MG63 (cell line): ENCODE measurements at regions not wholly inside any gene's neighbourhood (a gene's known extent, or its start where the extent isn't known, plus 50 kb on each side); places are given as distances from the start of the nearest gene placed in this dataset.

ENCODE experiments used
- DNase-seq: peaks from one replicate; pipeline ENCODE4 v3.0.0-alpha.2; 2020
- H3K27me3 ChIP-seq: fragments of 250-450 bp; sonication (Bioruptor Pico); 2 replicates; pipeline ENCODE4 v1.5.1; 2020; ENCODE audit warnings: mild to moderate bottlenecking, moderate library complexity
- H3K36me3 ChIP-seq: fragments of 250-450 bp; sonication (Bioruptor Pico); 2 replicates; pipeline ENCODE4 v1.5.1; 2020; ENCODE audit warnings: mild to moderate bottlenecking, moderate library complexity
- H3K4me3 ChIP-seq: fragments of 250-450 bp; sonication (Bioruptor Pico); 2 replicates; pipeline ENCODE4 v1.5.1; 2020; ENCODE audit warnings: mild to moderate bottlenecking, moderate library complexity
- H3K9me3 ChIP-seq: fragments of 250-450 bp; sonication (Bioruptor Pico); 2 replicates; pipeline ENCODE4 v1.5.1; 2020; ENCODE audit warnings: mild to moderate bottlenecking, moderate library complexity

DNA sequence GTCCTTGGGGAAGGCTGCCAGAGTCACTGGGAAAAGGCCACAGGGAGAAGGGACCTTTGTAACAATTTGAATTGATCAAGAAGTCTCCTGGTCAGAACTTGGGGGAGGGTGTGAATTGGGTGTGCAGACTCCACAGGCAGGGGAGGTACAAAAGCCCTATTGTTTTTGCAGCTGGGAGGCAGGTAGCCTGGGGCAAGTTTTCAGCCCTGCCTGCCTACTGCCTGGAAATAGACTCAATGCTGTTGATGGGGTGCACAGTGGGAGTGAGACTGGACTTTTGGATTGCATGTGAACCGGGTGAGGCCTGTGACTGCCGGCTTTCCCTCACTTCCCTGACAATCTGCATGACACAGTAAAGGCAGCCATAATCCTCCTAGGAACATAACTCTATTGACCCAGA, 947.0 kb downstream of the REEP3 start:
- Histone ChIP-seq H3K9me3 (no peaks in the 10 kb centered on the region), H3K27me3 (no peaks in the 10 kb centered on the region), H3K36me3 (no peaks in the 10 kb centered on the region), H3K4me3 (no peak overlapping the region)
- no peak for DNase-seq

DNA sequence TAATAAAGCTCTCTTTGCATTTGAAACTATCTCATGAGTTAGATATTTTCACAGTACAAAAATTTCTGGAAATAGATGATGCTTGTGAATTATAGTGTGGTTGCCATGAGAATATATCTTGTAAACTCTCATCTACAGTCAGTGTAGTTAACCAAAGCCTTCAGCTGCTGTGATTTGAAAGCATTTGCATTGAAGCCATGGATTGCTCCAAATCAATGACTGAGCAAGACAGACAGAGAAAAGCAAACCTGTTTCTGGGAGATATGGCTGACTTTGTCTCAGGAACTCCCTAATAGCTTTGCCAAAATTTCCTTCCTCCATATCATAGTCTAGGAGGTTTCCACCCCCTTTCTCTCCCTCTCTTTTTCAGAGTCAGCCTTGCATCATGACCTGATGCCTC, 955.3 kb downstream of the REEP3 start:
- no peaks in the 10 kb centered on the region for H3K9me3 ChIP-seq
- DNase-seq = no peak
- H3K36me3 ChIP-seq = no peaks in the 10 kb centered on the region
- H3K4me3 ChIP-seq = no peak overlapping the region
- no peaks in the 10 kb centered on the region for H3K27me3 ChIP-seq

DNA sequence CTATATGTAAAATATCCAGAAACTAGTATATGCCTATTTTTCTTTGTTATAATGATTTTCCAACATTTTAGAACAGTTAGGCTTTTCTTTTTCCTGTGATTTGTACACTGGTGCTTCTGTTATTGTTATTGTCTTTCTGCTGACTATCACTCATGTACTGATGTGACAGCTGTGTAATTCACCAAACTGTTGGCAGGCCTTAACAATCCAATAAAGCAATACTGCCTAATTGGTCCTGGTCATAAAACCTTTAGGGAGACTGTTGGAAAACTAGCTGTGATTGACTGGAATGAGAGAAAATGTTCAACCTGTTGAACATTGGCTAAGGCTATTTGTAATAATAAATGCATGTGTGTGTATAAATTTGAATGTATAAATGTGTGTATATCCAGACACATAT, 956.6 kb downstream of the REEP3 start:
- no peaks in the 10 kb centered on the region for H3K9me3 ChIP-seq
- H3K27me3 ChIP-seq = no peaks in the 10 kb centered on the region
- no peaks in the 10 kb centered on the region for H3K36me3 ChIP-seq
- no peak for DNase-seq
- H3K4me3 ChIP-seq = no peak overlapping the region

DNA sequence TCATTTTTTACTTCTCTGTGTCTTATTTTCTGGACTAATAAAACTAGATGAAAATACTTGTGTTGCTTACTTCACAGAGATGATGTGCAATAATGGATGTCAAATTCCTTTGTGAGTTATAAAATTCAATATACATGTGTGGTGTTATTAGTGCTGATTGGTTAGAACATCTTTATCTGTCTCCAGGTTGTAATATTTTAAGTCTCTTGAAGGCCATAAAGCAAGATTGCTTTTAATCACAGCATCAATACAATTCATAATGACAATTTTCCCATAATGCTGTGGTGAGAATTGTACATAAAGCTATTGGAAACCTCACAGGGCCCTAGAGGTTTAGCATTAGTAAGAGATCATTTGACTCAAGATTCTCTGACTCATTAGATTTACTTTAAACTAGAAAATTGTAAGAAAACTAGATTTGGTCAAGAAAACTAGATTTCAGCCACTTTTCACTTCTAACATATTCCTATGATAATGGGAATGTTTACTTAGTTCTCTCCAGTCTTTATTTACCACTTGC, 963.7 kb downstream of the REEP3 start:
- no peaks in the 10 kb centered on the region for H3K9me3 ChIP-seq
- DNase-seq = no peak
- H3K27me3 ChIP-seq = no peaks in the 10 kb centered on the region
- H3K4me3 ChIP-seq = no peak overlapping the region
- no peaks in the 10 kb centered on the region for H3K36me3 ChIP-seq

DNA sequence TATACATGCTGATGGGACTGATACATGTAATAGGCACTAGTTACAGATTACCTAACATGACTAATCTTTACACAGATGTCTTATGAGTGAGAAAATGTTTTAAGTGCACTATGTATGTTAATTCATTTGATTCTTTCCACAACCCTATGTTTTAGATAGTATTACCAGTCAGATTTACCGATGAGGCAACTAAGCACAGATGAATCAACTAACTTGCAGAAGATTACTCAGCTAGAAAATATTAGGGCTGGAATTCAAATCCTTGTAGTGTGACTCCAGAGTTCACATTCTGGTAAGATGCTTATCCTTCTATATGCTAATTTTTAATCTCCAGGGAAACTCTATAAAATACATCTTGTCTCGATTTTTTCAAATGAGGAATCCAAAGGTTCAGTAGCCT, 964.9 kb downstream of the REEP3 start:
- Histone ChIP-seq H3K9me3 (no peaks in the 10 kb centered on the region), H3K36me3 (no peaks in the 10 kb centered on the region), H3K27me3 (no peaks in the 10 kb centered on the region), H3K4me3 (no peak overlapping the region)
- no peak for DNase-seq

DNA sequence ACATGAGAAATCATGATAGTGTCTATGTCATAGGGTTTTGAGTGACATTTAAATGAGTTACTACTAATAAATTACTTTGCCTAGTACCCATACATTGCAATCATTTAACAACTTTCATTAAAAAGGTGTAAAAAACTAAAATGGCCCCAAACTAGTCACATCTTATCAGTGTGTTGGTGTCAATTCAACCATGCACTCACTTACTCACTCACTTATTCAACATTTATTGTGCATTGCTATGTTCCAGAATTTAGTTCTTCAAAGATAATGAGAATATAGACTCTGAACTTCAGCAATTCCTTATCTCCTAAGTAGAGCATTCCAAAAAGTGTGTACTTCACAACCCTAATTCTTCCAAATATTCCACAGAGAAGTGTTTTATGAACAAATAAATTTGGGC, 965.7 kb downstream of the REEP3 start:
- Histone ChIP-seq H3K27me3 (no peaks in the 10 kb centered on the region), H3K9me3 (no peaks in the 10 kb centered on the region), H3K36me3 (no peaks in the 10 kb centered on the region), H3K4me3 (no peak overlapping the region)
- no peak for DNase-seq

DNA sequence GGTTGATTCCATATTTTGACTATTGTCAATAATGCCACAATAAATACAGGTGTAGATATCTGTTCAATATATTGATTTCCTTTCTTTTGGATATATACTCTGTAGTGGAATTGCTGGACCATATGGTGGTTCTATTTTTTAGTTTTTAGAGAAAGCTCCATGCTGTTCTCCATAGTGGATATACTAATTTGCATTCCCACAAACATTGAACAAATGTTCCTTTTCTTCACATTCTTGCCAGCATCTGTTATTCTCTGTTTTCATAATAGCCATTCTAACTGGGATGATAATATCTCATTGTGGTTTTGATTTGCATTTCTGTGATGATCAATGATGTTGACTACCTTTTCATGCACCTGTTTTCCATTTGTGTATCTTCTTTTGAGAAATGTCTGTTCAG, 973.7 kb downstream of the REEP3 start:
- H3K36me3 ChIP-seq = no peaks in the 10 kb centered on the region
- no peak for DNase-seq

DNA sequence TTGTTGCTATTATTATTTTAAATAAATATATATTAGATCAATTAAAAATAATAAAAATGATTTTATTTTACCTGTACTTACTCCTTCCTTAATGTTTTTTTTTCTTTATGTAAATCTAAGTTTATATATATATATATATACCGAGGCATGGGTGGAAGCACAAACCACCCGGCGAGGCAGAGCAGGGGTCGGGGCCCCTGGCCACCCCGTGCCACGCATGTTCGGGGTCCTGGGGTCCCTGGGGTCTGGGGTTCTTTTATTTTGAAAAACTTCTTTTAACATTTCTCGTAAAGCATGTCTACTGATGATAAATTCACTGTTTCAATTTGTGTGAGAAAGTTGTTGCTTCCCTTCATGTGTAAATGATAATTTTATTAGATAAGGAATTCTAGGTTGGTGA, 976.1 kb downstream of the REEP3 start:
- Histone ChIP-seq H3K27me3 (no peaks in the 10 kb centered on the region), H3K4me3 (no peak overlapping the region), H3K36me3 (no peaks in the 10 kb centered on the region)

More for the DNA sequence above, 973.7 kb downstream of the REEP3 start:
- Histone ChIP-seq H3K4me3 (no peak overlapping the region), H3K9me3 (no peaks in the 10 kb centered on the region), H3K27me3 (no peaks in the 10 kb centered on the region)

DNA sequence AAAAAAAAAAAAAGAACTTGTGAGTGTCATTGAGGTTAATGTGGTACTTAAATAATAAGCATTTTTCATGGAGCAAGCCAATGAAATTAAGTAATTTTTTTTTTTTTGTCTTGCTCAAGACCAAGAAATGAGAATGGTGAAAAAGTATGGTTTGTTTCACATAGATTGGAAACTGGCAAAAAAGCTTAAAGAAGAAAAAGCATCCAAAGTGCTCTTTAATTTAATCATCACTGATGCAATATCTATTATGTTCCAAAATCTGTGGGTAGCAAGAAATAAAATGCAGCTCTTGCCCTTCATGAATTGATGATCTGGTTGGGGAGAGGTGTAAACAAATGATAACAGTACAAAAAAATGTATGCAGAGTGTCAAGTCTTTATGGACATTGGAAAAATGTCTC, 980.6 kb downstream of the REEP3 start:
- no peaks in the 10 kb centered on the region for H3K9me3 ChIP-seq
- H3K27me3 ChIP-seq = no peaks in the 10 kb centered on the region; the same call in 1 of the 2 replicates

More for the DNA sequence above, 976.1 kb downstream of the REEP3 start:
- H3K9me3 ChIP-seq = no peaks in the 10 kb centered on the region
- DNase-seq = no peak

DNA sequence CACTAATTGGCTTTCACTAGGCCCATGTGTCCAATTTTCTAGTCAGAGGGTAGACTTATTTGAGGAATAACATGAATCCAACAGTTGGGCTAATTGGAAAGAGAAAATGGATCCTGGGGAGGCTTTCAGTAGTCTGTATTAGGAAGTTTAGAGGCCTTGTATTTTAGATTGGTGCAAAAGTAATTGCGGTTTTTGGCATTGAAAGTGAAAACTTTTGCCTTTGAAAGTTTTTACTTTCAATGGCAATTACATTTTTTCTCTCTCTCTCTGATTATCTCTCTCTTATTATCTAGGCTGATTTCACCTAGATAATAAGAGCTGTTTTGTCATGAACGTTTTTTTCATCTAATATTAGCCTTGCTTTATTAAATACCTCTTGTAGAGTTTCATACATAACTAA, 981.7 kb downstream of the REEP3 start:
- H3K27me3 ChIP-seq = no peaks in the 10 kb centered on the region; the same call in 1 of the 2 replicates
- no peak overlapping the region for H3K4me3 ChIP-seq
- no peaks in the 10 kb centered on the region for H3K9me3 ChIP-seq
- DNase-seq = no peak
- H3K36me3 ChIP-seq = no peaks in the 10 kb centered on the region

More for the DNA sequence above, 980.6 kb downstream of the REEP3 start:
- DNase-seq = no peak
- Histone ChIP-seq H3K4me3 (no peak overlapping the region), H3K36me3 (no peaks in the 10 kb centered on the region)

DNA sequence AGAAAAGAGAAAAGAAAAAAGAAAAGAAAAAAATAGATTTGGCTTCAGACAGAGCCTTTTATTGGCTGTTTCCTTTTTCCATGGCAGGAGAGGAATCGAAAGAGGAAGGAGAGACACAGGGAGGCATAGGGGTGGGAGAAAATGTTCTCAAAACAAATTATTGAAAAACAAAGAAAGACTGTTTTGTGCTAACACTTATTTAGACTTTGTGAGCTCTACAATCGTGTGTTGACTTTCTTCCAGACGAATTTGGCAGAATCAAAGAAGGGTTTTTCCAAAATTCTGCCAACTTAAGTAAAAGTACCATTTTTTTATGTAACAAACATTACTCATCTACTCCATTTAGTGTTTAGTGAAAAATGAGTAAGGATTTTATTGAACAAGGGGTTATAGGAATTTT, 982.2 kb downstream of the REEP3 start:
- no peaks in the 10 kb centered on the region for H3K36me3 ChIP-seq
- no peaks in the 10 kb centered on the region for H3K9me3 ChIP-seq
- H3K27me3 ChIP-seq = no peaks in the 10 kb centered on the region; the same call in 1 of the 2 replicates
- H3K4me3 ChIP-seq = no peak overlapping the region
- DNase-seq = no peak

DNA sequence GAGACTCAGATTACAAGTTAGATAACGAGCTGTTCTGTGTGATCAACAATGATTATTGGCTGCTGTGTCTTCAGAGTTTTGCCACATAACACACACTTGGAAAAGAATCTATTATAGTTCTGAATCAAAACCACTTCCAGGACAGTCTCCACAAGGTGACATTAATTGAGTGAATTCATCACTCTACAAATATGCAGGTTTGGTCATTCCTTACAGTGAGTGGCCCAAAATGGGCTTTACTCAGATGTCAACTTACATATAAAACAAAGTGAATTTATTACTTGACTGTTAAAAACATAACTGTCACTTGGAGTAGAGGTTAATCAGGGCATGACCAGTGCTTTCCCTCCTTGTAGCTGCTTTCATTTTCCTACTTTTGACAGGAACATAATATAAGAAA, 984.3 kb downstream of the REEP3 start:
- no peaks in the 10 kb centered on the region for H3K36me3 ChIP-seq
- no peaks in the 10 kb centered on the region for H3K9me3 ChIP-seq
- no peak overlapping the region for H3K4me3 ChIP-seq
- DNase-seq = no peak
- H3K27me3 ChIP-seq = no peaks in the 10 kb centered on the region; the same call in 1 of the 2 replicates

DNA sequence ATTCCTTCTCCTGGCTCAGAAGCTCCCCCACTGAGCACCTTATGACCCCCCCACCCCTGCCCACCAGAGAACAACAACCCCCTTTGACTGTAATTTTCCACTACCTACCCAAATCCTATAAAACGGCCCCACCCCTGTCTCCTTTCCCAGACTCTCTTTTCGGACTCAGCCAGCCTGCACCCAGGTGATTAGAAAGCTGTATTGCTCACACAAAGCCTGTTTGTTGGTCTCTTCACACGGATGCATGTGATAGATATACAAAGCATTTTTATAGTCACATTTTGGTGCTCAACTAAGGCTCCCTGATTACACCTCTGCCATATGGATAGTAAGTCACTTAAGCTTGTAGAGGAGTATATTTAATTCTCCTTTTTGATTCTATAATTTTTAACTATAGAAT, 985.8 kb downstream of the REEP3 start:
- H3K4me3 ChIP-seq = no peak overlapping the region
- DNase-seq = no peak
- H3K9me3 ChIP-seq = no peaks in the 10 kb centered on the region
- no peaks in the 10 kb centered on the region for H3K36me3 ChIP-seq
- H3K27me3 ChIP-seq = no peaks in the 10 kb centered on the region; the same call in 1 of the 2 replicates

DNA sequence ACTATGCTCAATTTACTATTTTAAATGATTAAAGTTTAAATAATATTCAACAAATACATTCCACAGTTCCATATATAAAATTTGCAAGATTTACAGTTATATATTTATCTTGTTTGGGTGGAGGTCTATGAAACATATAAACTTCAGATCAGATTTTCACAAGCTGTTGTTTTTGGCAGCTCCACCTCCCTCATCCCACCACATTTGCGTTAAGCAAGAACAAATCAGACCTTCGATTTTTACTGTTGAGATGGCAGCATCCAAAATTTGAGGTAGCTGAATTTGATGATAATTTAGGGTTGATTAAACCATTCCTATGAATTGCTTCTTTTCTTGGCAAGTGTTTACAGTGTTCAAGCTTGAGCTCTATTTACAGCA, 986.4 kb downstream of the REEP3 start:
- Histone ChIP-seq H3K27me3 (no peaks in the 10 kb centered on the region; the same call in 1 of the 2 replicates), H3K36me3 (no peaks in the 10 kb centered on the region), H3K4me3 (no peak overlapping the region), H3K9me3 (no peaks in the 10 kb centered on the region)
- no peak for DNase-seq

DNA sequence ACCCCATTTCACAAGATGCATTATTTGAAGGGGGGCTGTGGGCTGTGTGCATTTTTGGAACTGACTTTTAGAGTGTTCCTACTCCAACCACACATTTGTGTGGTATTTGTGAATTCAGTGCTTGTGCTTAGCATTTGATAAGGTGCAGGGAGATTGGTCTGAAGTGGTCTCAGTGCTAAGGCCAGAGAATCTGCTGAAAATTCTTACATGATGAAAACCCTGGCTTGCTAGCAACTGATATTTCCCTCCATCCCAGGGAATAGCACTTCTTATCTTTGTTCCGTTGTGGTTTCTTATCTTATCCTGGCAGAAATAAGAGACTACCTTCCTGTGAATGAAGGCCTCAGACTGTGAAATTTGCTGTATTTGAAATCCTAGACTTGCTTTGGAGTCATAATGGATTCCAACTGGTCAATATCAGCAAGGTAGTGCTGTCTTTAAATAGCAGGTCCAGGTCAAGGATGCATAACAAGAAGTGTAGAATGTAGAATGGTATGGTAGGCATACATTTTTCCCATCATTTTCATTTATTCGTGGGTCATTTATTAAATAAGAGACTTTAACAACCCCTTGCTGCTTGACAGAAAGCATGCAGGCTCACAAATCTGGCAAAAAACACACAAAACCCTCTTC, 986.9 kb downstream of the REEP3 start:
- no peaks in the 10 kb centered on the region; the same call in 1 of the 2 replicates for H3K27me3 ChIP-seq
- H3K36me3 ChIP-seq = no peaks in the 10 kb centered on the region
- DNase-seq = no peak
- H3K4me3 ChIP-seq = no peak overlapping the region
- H3K9me3 ChIP-seq = no peaks in the 10 kb centered on the region

DNA sequence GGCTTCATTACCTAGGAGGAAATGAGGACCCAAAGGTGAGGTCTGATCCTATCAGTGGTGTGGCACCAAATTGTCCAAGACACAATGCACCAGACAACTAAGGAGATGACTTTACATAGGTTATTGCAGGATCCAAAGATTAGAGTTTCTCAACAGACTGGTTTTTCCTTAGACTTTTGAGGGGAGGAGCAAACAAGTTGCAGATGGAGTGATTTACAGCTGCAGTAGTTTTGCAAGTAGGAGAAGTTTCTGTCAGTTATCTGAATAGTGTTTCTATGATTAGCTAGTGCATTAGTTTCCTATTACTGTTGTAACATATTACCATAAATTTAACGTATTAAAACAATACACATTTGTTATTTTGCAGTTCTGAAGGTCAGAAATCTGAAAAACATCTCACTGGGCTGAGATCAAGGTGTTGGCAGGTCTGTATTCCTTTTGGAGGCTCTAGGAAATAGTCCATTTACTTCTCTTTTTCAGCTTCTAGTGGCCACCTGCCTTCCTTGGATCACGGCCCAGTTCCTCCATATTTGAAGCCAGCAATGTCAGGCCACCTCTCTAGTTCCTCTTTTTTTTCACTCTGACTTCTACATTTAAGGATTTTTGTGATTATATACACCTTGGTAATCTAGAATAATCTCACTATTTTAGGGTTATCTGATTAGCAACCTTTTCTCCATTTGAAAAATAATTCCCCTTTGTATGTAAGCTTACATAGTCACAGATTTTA, 994.9 kb downstream of the REEP3 start:
- no peaks in the 10 kb centered on the region for H3K27me3 ChIP-seq
- H3K4me3 ChIP-seq = no peak overlapping the region
- no peak for DNase-seq
- H3K9me3 ChIP-seq = no peaks in the 10 kb centered on the region
- no peaks in the 10 kb centered on the region for H3K36me3 ChIP-seq

DNA sequence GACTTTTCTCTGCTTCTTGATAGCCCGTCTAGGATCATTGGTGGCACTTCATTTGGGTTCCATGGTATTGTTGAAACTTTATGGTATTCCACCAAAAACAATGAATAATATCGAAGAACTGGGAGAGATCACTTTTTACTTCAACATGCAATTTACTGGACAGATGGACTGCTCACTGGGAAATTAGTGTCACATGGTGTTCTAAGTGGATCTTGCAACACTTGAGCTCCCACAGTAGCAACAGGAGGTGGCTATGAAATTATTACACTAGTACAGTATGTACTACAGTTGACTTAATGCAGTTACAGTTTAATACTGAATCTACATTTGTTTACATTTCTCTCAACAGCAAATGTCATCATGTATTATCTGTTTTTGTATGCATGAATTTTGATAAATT, 997.3 kb downstream of the REEP3 start:
- no peaks in the 10 kb centered on the region for H3K27me3 ChIP-seq
- DNase-seq = no peak
- H3K36me3 ChIP-seq = no peaks in the 10 kb centered on the region
- no peaks in the 10 kb centered on the region for H3K9me3 ChIP-seq
- no peak overlapping the region for H3K4me3 ChIP-seq

DNA sequence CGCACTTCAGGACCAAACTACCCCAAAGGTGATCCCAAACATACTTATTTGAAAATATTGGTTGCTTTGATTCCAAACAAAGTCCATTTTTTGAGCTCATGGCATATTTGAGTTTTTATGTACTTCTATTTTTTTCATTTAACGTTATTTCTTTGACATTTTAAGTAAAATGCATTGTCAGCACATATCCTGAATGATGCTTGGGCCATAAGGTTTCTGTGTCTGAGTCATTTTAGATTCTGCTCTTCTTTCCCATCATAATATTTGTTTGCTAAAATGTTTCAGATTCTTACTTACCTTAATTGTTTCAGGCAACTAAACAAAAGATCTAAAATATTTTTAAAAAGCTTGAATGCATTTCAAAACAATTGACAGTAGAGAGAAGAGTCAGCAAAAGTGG, 998.2 kb downstream of the REEP3 start:
- no peak for DNase-seq
- H3K4me3 ChIP-seq = no peak overlapping the region
- H3K36me3 ChIP-seq = no peaks in the 10 kb centered on the region
- no peaks in the 10 kb centered on the region for H3K9me3 ChIP-seq
- no peaks in the 10 kb centered on the region for H3K27me3 ChIP-seq
